Esophagus squamous epithelium (tissue), 5 donors: ENCODE measurements at regions not wholly inside any gene's neighbourhood (a gene's known extent, or its start where the extent isn't known, plus 50 kb on each side); places are given as distances from the start of the nearest gene placed in this dataset.
"Not testable (repeated sequence)": the region's sequence is repeated elsewhere in the genome, so short reads cannot be mapped to it uniquely, and the experiment has no call there.

Experiments
- DNase-seq: peaks from one replicate; lab custom pipeline; 2025; lab: John Stamatoyannopoulos, UW
- H3K27ac ChIP-seq, 4 donors: fragments of 200-600 bp; sonication (generic); one replicate each; pipeline ENCODE4 v1.5.1; 2016 to 2019; ENCODE audit warnings: mild to moderate bottlenecking in 1 of 4
- H3K27me3 ChIP-seq, 4 donors: fragments of 200-600 bp; sonication (generic); 1 replicate in 3 of 4; 2 replicates in 1 of 4; pipeline versions ENCODE4 v1.5.1 to v1.6.0; 2017 to 2021; ENCODE audit warnings: antibody characterized with exemption in 1 of 4
- H3K36me3 ChIP-seq, 3 donors: fragments of 200-600 bp; sonication (generic); one replicate each; pipeline ENCODE4 v1.5.1; 2016 to 2019
- H3K4me1 ChIP-seq, 3 donors: fragments of 200-600 bp; sonication (generic); one replicate each; pipeline ENCODE4 v1.5.1; 2017 to 2019
- H3K4me3 ChIP-seq, 4 donors: fragments of 200-600 bp; sonication (generic); 1 replicate in 3 of 4; 2 replicates in 1 of 4; pipeline ENCODE4 v1.5.1; 2016 to 2019; ENCODE audit warnings: mild to moderate bottlenecking in 2 of 4, moderate library complexity in 1 of 4
- H3K9me3 ChIP-seq, 3 donors: fragments of 200-600 bp; sonication (generic); one replicate each; pipeline ENCODE4 v1.5.1; 2016 to 2019
- POLR2A ChIP-seq, 4 donors: fragments of 450-650 bp; IDR thresholded peaks; one replicate each; pipeline ENCODE4 v1.6.1; 2017; ENCODE audit warnings: antibody characterized with exemption in 4 of 4, mild to moderate bottlenecking in 4 of 4, moderate library complexity in 3 of 4
- WGBS, 2 donors: methylation state at CpG; one replicate each; pipeline ENCODE4 v1.1.5; 2018; 5-methylcytosine and 5-hydroxymethylcytosine counted together
- intact Hi-C: fragments of 100-400 bp; cut with DNase I; formaldehyde crosslinking; loops from one replicate; pipeline ENCODE4 v1.15.0; 2022
- TF ChIP-seq, protein P1 (sequence below), 6 experiments: fragments of 450-650 bp in 4 of 6; fragments of 200-600 bp in 2 of 6; sonication (generic) in 2 of 6; IDR thresholded peaks; one replicate each; pipeline ENCODE4 v1.5.1; 2016 to 2019; ENCODE audit warnings: antibody characterized with exemption in 6 of 6, mild to moderate bottlenecking in 4 of 6, moderate library complexity in 4 of 6
- donor health status: DM: yes; HTN: yes; CAD: no.

DNA sequence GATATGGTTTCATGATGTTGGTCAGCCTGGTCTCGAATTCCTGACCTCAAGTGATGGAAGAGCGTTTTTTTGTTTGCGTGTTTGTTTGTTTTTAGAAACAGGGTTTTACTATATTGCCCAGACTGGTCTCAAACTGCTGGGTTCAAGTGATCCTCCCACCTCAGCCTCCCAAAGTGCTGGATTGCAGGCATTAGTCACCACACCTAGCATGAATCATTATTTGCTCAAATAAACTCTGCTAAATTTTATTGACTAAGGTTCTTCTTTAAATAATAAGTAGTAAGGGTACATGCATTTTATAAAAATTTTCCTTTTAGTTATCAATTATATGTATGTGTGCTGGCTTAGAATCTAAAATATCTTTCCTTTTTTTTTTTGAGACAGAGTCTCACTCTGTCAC lies 52.9 kb downstream of the ZBTB9 start:
- Histone ChIP-seq H3K27ac (no peak overlapping the region), H3K36me3 (no peaks in the 10 kb centered on the region), H3K4me3 (no peak overlapping the region), H3K9me3 (peaks cover 0 to 7% (median 0%) of the 10 kb centered on the region in 3 donors), H3K4me1 (peaks cover 0 to 4% (median 0%) of the 10 kb centered on the region in 3 donors), H3K27me3 (peaks cover 0 to 10% (median 0%) of the 10 kb centered on the region in 4 donors)
- DNase-seq = no peak
- TF ChIP-seq, protein P1, sequence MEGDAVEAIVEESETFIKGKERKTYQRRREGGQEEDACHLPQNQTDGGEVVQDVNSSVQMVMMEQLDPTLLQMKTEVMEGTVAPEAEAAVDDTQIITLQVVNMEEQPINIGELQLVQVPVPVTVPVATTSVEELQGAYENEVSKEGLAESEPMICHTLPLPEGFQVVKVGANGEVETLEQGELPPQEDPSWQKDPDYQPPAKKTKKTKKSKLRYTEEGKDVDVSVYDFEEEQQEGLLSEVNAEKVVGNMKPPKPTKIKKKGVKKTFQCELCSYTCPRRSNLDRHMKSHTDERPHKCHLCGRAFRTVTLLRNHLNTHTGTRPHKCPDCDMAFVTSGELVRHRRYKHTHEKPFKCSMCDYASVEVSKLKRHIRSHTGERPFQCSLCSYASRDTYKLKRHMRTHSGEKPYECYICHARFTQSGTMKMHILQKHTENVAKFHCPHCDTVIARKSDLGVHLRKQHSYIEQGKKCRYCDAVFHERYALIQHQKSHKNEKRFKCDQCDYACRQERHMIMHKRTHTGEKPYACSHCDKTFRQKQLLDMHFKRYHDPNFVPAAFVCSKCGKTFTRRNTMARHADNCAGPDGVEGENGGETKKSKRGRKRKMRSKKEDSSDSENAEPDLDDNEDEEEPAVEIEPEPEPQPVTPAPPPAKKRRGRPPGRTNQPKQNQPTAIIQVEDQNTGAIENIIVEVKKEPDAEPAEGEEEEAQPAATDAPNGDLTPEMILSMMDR (IDR thresholded peaks at IDR 0.05) = no peak
- TF ChIP-seq POLR2A (IDR thresholded peaks at IDR 0.05) = no peak
- WGBS, 2 donors = 85% methylated on average over 3 of the region's 3 CpGs
- intact Hi-C loops = no loop called here

DNA sequence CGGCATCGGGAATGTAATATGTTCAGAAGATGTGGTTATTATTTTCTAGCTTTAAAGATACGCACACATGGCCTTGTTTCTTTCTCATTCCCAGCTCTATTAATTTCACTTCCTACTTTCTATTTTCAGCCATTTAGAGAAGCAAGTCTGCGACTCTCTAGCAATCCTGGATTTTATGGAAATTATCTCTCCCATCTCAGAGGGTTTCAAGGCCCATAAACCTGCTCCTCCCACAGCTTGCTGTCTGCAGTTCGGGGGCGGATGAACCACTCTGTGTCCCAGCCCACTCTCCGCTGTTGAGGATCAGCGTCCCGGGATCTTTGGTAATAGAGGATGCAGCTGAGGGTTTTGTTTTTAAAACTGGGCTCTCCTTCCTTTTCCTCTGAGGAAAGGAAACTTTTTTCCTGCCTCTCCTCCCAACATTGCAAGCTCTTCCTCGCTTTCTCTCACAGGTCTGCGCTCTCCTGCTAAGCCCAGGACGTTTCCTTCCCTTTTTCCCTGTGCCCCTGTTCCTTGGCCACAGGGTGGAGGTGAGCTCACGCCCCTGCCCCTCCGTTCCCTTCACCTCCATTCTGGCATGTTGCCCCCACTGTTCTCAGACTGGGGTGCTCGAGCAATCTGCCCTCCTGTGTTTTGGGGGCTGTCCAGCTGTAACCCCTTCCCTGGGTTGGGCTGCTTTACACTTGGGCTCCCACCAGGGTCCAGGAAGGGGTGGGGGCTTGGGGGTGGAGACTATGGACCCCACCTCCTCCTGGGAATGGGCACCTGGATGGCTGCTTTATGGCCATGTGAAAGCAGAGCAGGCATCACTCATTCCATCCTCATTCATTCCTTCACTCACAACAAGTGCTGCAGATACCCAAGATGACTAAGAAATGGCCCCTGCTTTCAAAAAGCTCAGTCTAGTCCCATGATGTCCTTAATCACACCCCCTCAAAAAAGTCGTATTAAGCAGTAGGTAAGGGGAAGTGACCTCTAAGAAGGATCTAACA lies 54.9 kb downstream of the ZBTB9 start:
- Histone ChIP-seq H3K9me3 (peaks cover 0 to 6% (median 0%) of the 10 kb centered on the region in 3 donors), H3K27me3 (peaks cover 0 to 27% (median 0%) of the 10 kb centered on the region in 4 donors), H3K36me3 (no peaks in the 10 kb centered on the region), H3K4me3 (peak overlapping the region in 1 of 4 donors; percentile 30), H3K4me1 (peaks cover 0 to 4% (median 0%) of the 10 kb centered on the region in 3 donors), H3K27ac (no peak overlapping the region)
- TF ChIP-seq, protein P1 (IDR thresholded peaks at IDR 0.05) = no peak
- TF ChIP-seq POLR2A (IDR thresholded peaks at IDR 0.05) = no peak
- no peak for DNase-seq
- intact Hi-C loops = no loop called here
- 45 to 46% methylated on average over 16 of the region's 16 CpGs for WGBS, 2 donors

DNA sequence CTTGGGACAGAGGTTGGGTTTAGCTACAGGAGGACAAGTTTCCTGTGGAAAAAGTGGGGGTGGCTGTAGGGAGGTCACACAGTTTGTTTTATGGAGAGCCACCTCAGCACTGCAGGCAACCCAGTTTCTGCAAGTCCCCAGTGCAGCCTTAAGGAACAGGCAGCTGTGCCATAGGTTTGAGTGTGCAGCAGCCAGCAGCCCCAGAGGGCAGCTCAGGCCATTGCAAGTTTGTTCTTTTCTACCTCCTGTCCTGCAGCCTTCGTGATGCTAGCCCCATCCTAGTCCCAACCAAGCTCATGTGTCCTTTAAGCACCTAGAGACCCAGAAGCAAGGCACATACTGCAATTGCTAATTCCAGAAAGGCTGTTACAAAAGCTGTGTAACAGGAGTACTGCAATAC lies 58.8 kb downstream of the ZBTB9 start:
- Histone ChIP-seq H3K9me3 (no peaks in the 10 kb centered on the region), H3K36me3 (no peaks in the 10 kb centered on the region), H3K27me3 (peaks cover 0 to 34% (median 0%) of the 10 kb centered on the region in 4 donors), H3K27ac (no peak overlapping the region), H3K4me1 (peaks cover 0 to 4% (median 0%) of the 10 kb centered on the region in 3 donors), H3K4me3 (no peak overlapping the region)
- DNase-seq = no peak
- intact Hi-C loops = no loop called here
- TF ChIP-seq, protein P1 (IDR thresholded peaks at IDR 0.05) = no peak
- TF ChIP-seq POLR2A (IDR thresholded peaks at IDR 0.05) = no peak
- WGBS, 2 donors = 60 to 100% methylated on average over 1 of the region's 1 CpG

DNA sequence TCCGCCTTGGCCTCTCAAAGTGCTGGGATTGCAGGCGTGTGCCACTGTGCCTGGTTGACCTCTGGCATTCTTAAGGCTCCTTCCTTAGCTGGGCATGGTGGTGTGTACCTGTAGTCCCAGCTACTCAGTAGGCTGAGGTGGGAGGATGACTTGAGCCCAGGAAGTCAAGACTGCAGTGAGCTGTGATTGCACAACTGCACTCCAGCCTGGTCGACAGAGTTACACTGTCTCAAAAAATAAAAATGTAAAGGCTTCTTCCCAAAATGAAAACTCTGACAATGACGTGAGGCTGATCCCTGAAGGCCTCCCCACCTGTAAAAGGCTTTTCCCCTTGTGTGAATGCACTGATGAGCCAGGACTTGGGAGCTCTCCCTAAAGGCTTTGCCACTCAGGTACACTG lies 62.4 kb downstream of the ZBTB9 start:
- no peaks in the 10 kb centered on the region for H3K4me1 ChIP-seq
- H3K4me3 ChIP-seq = no peak overlapping the region
- no peaks in the 10 kb centered on the region for H3K36me3 ChIP-seq
- intact Hi-C loops = no loop called here
- no peak for TF ChIP-seq POLR2A (IDR thresholded peaks at IDR 0.05)
- TF ChIP-seq, protein P1 (IDR thresholded peaks at IDR 0.05) = no peak
- no peak for DNase-seq
- no peaks in the 10 kb centered on the region for H3K9me3 ChIP-seq
- H3K27ac ChIP-seq = no peak overlapping the region
- 31 to 52% methylated on average over 2 to 3 of the region's 4 CpGs for WGBS, 2 donors
- peaks cover 0 to 30% (median 0%) of the 10 kb centered on the region in 4 donors for H3K27me3 ChIP-seq

DNA sequence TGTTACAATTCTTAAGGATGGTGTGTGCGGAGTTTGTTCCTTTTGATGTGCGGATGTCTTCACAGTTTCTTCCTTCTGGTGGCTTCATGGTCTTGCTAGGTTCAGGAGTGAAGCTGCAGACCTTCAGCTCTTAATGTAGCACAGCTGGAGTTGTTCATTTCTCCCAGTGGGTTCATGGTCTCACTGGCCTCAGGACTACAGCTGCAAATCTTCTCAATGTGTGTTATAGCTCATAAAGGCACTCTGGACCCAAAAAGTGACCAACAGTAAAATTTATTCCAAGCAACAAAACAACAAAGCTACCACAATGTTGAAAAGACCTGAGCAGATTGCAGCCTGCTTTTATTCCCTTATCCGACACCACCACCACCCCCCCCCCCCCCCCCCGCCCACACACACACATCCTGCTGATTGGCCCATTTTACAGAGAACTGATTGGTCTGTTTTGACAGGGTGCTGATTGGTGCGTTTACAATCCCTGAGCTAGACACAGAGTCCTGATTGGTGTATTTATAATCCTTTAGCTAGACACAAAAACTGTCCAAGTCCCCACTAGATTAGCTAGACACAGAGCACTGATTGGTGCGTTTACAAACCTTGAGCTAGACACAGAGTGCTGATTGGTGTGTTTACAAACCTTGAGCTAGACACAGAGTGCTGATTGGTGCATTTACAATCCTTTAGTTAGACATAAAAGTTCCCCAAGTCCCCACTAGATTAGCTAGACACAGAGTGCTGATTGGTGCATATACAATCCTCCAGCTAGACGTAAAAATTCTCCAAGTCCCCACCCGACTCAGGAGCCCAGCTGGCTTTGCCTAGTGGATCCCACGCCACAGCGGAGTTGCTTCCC lies 59.2 kb downstream of the BAK1 start:
- H3K27me3 ChIP-seq, H3K9me3 ChIP-seq, H3K4me3 ChIP-seq, H3K36me3 ChIP-seq, H3K4me1 ChIP-seq, H3K27ac ChIP-seq, intact Hi-C loops, DNase-seq: not testable (repeated sequence)
- 79 to 83% methylated on average over 8 to 10 of the region's 10 CpGs for WGBS, 2 donors
